Upper lobe of left lung (tissue), 6 donors: ENCODE measurements at regions not wholly inside any gene's neighbourhood (a gene's known extent, or its start where the extent isn't known, plus 50 kb on each side); places are given as distances from the start of the nearest gene placed in this dataset.
"Not testable (repeated sequence)": the region's sequence is repeated elsewhere in the genome, so short reads cannot be mapped to it uniquely, and the experiment has no call there.

Experiments
- ATAC-seq, 2 donors: fragments of 200-7000 bp; cut with Tn5 transposase; one replicate each; pipeline ENCODE4 v1.9.1; 2022; ENCODE audit warnings: mild to moderate bottlenecking in 2 of 2, moderate library complexity in 2 of 2; ENCODE audit not compliant: low FRiP score in 2 of 2
- DNase-seq, 2 donors: peaks; one replicate each; pipeline ENCODE4 v3.0.0-alpha.2; 2019 to 2020
- H3K27ac ChIP-seq, 4 donors: fragments of 200-600 bp; sonication (generic); one replicate each; pipeline ENCODE4 v1.5.1; 2016 to 2019
- H3K27me3 ChIP-seq, 4 donors: fragments of 200-600 bp; sonication (generic); one replicate each; pipeline ENCODE4 v1.5.1; 2017 to 2019
- H3K36me3 ChIP-seq, 4 donors: fragments of 200-600 bp; sonication (generic); one replicate each; pipeline ENCODE4 v1.5.1; 2016 to 2019
- H3K4me1 ChIP-seq, 4 donors: fragments of 200-600 bp; sonication (generic); one replicate each; pipeline ENCODE4 v1.5.1; 2018 to 2019
- H3K4me3 ChIP-seq, 4 donors: fragments of 200-600 bp; sonication (generic); one replicate each; pipeline ENCODE4 v1.5.1; 2017 to 2019; ENCODE audit warnings: mild to moderate bottlenecking in 2 of 4, moderate library complexity in 1 of 4
- H3K9me3 ChIP-seq, 4 donors: fragments of 200-600 bp; sonication (generic); one replicate each; pipeline ENCODE4 v1.5.1; 2018 to 2019
- EP300 ChIP-seq, 4 donors: sonication (generic); formaldehyde crosslinking; IDR thresholded peaks; one replicate each; pipeline ENCODE4 v1.5.1; 2017; ENCODE audit warnings: antibody characterized with exemption in 4 of 4, control low read depth in 2 of 4
- POLR2A ChIP-seq, 4 donors: fragments of 450-650 bp; IDR thresholded peaks; one replicate each; pipeline ENCODE4 v1.5.1; 2016 to 2017; ENCODE audit warnings: antibody characterized with exemption in 4 of 4, mild to moderate bottlenecking in 2 of 4
- POLR2AphosphoS5 ChIP-seq, 2 donors: sonication (generic); formaldehyde crosslinking; IDR thresholded peaks; one replicate each; pipeline ENCODE4 v1.5.1; 2017; ENCODE audit warnings: antibody characterized with exemption in 2 of 2
- WGBS, 2 donors: methylation state at CpG; one replicate each; pipeline ENCODE4 v1.1.5; 2017 to 2018; 5-methylcytosine and 5-hydroxymethylcytosine counted together
- TF ChIP-seq, protein P1 (sequence below), 6 experiments: fragments of 450-650 bp in 4 of 6; fragments of 200-600 bp in 2 of 6; sonication (generic) in 2 of 6; IDR thresholded peaks; one replicate each; pipeline ENCODE4 v1.5.1; 2016 to 2019; ENCODE audit warnings: antibody characterized with exemption in 6 of 6
- donor health status: DM: no; HTN: no; CAD: no; lungs with moderate emphysema.
- donor health status: DM: no; HTN: yes; CAD: no; lungs with severe emphysema.

DNA sequence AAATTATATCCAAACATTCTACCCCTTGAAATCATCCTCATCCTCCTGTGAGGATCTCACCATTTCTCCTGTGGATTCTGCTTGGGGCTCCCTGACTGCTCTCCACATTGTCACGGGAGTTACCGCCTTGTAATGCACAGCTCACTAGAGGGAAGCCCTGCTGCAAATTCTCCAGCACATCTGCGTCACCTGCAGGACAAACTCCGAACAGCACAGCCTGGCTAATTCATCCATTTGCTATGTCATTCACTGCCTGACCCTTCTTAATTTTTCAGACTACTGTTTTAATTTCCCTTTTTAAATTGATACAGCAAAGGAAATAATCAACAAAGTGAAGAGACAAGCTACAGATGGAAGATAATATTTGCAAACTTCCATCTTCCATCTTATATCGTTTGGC, 627.4 kb downstream of the FBXO15 start:
- DNase-seq = no peak
- Histone ChIP-seq H3K27me3 (no peaks in the 10 kb centered on the region), H3K36me3 (no peaks in the 10 kb centered on the region), H3K27ac (no peak overlapping the region), H3K9me3 (no peaks in the 10 kb centered on the region), H3K4me3 (no peak overlapping the region), H3K4me1 (no peaks in the 10 kb centered on the region)
- no peak for TF ChIP-seq EP300 (IDR thresholded peaks at IDR 0.05)
- TF ChIP-seq, protein P1, sequence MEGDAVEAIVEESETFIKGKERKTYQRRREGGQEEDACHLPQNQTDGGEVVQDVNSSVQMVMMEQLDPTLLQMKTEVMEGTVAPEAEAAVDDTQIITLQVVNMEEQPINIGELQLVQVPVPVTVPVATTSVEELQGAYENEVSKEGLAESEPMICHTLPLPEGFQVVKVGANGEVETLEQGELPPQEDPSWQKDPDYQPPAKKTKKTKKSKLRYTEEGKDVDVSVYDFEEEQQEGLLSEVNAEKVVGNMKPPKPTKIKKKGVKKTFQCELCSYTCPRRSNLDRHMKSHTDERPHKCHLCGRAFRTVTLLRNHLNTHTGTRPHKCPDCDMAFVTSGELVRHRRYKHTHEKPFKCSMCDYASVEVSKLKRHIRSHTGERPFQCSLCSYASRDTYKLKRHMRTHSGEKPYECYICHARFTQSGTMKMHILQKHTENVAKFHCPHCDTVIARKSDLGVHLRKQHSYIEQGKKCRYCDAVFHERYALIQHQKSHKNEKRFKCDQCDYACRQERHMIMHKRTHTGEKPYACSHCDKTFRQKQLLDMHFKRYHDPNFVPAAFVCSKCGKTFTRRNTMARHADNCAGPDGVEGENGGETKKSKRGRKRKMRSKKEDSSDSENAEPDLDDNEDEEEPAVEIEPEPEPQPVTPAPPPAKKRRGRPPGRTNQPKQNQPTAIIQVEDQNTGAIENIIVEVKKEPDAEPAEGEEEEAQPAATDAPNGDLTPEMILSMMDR (IDR thresholded peaks at IDR 0.05) = no peak
- no peak for TF ChIP-seq POLR2A (IDR thresholded peaks at IDR 0.05)
- no peak for TF ChIP-seq POLR2AphosphoS5 (IDR thresholded peaks at IDR 0.05)
- 71 to 74% methylated on average over 5 of the region's 5 CpGs for WGBS, 2 donors
- no peak for ATAC-seq

DNA sequence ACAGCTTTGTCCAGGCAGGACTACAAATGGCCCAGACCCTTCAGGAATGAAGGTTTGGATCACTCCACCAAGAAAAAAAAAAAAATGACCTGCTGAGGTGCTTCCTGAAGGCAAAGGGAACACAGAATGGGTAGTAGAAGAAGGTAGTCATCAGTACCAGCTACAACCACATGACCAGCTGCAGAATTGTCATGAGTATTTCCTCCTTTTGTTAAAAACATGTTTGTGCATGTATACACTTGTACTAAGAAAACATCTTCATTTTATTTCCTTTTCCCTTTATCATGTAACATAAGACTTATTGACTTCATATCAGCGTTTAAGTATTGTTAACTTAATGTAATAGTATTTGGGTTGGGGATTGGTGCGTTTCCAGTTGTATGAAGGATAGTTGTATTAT, 631.6 kb downstream of the FBXO15 start:
- 88 to 89% methylated on average over 2 of the region's 2 CpGs for WGBS, 2 donors
- H3K27ac ChIP-seq, H3K36me3 ChIP-seq, H3K27me3 ChIP-seq, DNase-seq, H3K4me1 ChIP-seq, H3K9me3 ChIP-seq, H3K4me3 ChIP-seq, ATAC-seq: not testable (repeated sequence)

DNA sequence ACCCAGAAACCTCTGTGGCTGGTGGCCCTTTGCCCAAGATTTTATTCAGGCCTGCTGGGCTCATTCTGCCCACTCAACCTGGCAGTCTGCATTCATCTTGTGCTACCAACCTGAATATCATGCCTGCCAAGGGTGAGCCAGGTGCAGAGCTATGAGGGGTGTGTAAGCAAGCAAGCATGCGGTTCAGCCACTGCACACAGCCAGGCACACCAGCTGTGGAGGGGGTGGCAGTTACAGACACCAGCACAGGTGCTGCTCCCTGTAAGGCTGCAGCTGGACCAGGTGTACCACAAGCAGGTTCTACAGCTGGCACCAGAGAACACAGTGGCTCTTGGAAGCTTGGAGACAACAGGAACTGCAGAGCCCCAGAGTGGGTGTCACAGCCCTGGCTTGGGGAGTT, 633.2 kb downstream of the FBXO15 start:
- no peak for ATAC-seq
- H3K36me3 ChIP-seq = no peaks in the 10 kb centered on the region
- H3K4me3 ChIP-seq = no peak overlapping the region
- H3K27ac ChIP-seq = no peak overlapping the region
- no peaks in the 10 kb centered on the region for H3K4me1 ChIP-seq
- H3K27me3 ChIP-seq = no peaks in the 10 kb centered on the region
- DNase-seq = no peak
- TF ChIP-seq, protein P1 (IDR thresholded peaks at IDR 0.05) = no peak
- no peak for TF ChIP-seq POLR2A (IDR thresholded peaks at IDR 0.05)
- no peak for TF ChIP-seq POLR2AphosphoS5 (IDR thresholded peaks at IDR 0.05)
- TF ChIP-seq EP300 (IDR thresholded peaks at IDR 0.05) = no peak
- 100% methylated on average over 1 of the region's 1 CpG; no CpG with 5 or more reads in 1 of the 2 donors for WGBS, 2 donors
- H3K9me3 ChIP-seq = no peaks in the 10 kb centered on the region

DNA sequence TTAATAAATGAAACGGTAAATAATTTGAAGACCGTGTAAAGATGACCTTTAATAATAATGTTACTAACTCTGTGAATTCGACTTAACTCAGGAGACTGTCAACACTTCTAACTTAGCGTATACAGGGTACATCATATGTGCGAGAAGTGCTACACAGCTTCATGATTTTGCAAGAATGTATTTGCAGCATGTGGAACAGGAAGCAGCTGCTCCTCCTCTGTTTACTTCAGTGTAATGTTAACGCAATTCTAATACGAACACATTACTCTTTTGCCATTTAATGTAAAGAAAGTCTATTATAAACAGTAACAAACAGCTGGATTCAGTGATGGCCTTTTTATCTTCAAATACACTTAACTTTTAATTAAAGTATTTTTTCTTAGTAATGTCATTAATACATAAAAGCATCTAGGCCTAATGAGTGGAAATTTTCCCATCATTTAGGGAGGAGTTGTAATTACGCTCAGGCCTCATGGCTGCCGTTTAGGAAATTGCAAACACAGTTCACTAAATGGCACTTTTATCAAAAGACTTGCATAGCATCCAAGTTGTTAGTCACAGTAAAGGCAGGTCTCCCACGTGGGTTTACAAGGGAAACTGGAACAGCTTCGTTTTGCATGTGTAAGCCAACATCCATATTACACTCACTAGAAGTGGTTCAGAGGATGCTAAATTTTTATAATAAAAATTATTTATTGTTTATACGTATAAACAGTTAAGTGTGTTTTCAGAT, 635.7 kb downstream of the FBXO15 start:
- no peaks in the 10 kb centered on the region for H3K9me3 ChIP-seq
- H3K27ac ChIP-seq = no peak overlapping the region
- no peaks in the 10 kb centered on the region for H3K27me3 ChIP-seq
- WGBS, 2 donors = 51 to 54% methylated on average over 12 of the region's 12 CpGs
- H3K4me1 ChIP-seq = no peaks in the 10 kb centered on the region
- DNase-seq (no peak), ATAC-seq (no peak)
- H3K36me3 ChIP-seq = no peaks in the 10 kb centered on the region
- TF ChIP-seq POLR2A (IDR thresholded peaks at IDR 0.05) = no peak
- no peak for TF ChIP-seq EP300 (IDR thresholded peaks at IDR 0.05)
- TF ChIP-seq, protein P1 (IDR thresholded peaks at IDR 0.05) = no peak
- TF ChIP-seq POLR2AphosphoS5 (IDR thresholded peaks at IDR 0.05) = no peak
- H3K4me3 ChIP-seq = no peak overlapping the region

DNA sequence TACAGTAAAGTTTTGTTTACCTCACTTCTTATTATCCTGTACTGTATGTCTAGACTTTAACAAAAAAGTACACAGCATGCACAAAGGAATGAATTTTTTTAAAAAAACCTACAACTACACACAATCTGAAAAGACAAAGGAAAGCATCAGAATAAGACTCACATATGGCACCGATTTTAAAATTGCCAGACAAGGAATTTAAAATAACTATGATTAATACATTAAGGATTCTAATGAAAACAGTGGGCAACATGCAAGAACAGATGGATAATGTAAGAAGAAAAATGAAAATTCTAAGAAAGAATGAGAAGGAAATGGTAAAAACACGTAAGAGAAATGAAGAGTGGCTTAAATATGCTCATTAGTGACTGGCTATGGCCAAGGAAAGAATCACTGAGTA, 638.2 kb downstream of the FBXO15 start:
- Histone ChIP-seq H3K9me3 (no peaks in the 10 kb centered on the region), H3K36me3 (no peaks in the 10 kb centered on the region), H3K27me3 (no peaks in the 10 kb centered on the region), H3K4me1 (no peaks in the 10 kb centered on the region), H3K4me3 (no peak overlapping the region), H3K27ac (no peak overlapping the region)
- ATAC-seq = no peak
- DNase-seq = no peak
- TF ChIP-seq POLR2AphosphoS5 (IDR thresholded peaks at IDR 0.05) (no peak), POLR2A (IDR thresholded peaks at IDR 0.05) (no peak), EP300 (IDR thresholded peaks at IDR 0.05) (no peak)
- TF ChIP-seq, protein P1 (IDR thresholded peaks at IDR 0.05) = no peak
- 67 to 75% methylated on average over 2 of the region's 2 CpGs for WGBS, 2 donors
